Spleen (tissue), 11 donors: ENCODE measurements at regions not wholly inside any gene's neighbourhood (a gene's known extent, or its start where the extent isn't known, plus 50 kb on each side); places are given as distances from the start of the nearest gene placed in this dataset.
A peak's percentile ranks its signal among the peaks of the same experiment; 100 is the strongest.

Experiments
- DNase-seq: peaks from one replicate; pipeline ENCODE4 v3.0.0-alpha.2; 2020
- H3K27ac ChIP-seq, 8 donors: fragments of 200-600 bp; sonication (generic) in 7 of 8; 1 replicate in 4 of 8; 2 replicates in 4 of 8; pipeline versions ENCODE4 v1.5.0 to v1.8.0; 2016 to 2021; ENCODE audit warnings: inconsistent platforms in 4 of 8, mild to moderate bottlenecking in 4 of 8, moderate library complexity in 1 of 8
- H3K27me3 ChIP-seq, 7 donors: fragments of 200-600 bp; sonication (generic) in 6 of 7; replicated peaks in 1 of 7; 1 replicate in 4 of 7; 2 replicates in 3 of 7; pipeline versions ENCODE4 v1.5.0 to v1.8.0; 2016 to 2021; ENCODE audit warnings: inconsistent platforms in 3 of 7, mild to moderate bottlenecking in 1 of 7
- H3K36me3 ChIP-seq, 6 donors: fragments of 200-600 bp; sonication (generic) in 5 of 6; 1 replicate in 4 of 6; 2 replicates in 2 of 6; pipeline versions ENCODE4 v1.5.0 to v1.8.0; 2016 to 2021; ENCODE audit warnings: inconsistent platforms in 2 of 6
- H3K4me1 ChIP-seq, 6 donors: fragments of 200-600 bp; sonication (generic) in 5 of 6; 1 replicate in 3 of 6; 2 replicates in 3 of 6; pipeline versions ENCODE4 v1.5.0 to v1.8.0; 2016 to 2021; ENCODE audit warnings: inconsistent platforms in 3 of 6
- H3K4me3 ChIP-seq, 8 donors: fragments of 200-600 bp; sonication (generic) in 7 of 8; 1 replicate in 4 of 8; 2 replicates in 4 of 8; pipeline versions ENCODE4 v1.5.0 to v1.8.0; 2016 to 2021; ENCODE audit warnings: inconsistent platforms in 4 of 8, mild to moderate bottlenecking in 4 of 8, moderate library complexity in 2 of 8
- H3K9me3 ChIP-seq, 8 donors: fragments of 200-600 bp; sonication (generic) in 7 of 8; 1 replicate in 4 of 8; 2 replicates in 4 of 8; pipeline versions ENCODE4 v1.5.0 to v1.8.0; 2016 to 2021; ENCODE audit warnings: inconsistent platforms in 4 of 8
- CTCF ChIP-seq, 11 experiments: fragments of 200-600 bp in 7 of 11; fragments of 450-650 bp in 4 of 11; sonication (generic) in 4 of 11; IDR thresholded peaks in 8 of 11; conservative IDR thresholded peaks in 3 of 11; 1 replicate in 7 of 11; 2 replicates in 4 of 11; pipeline versions ENCODE4 v1.4.0 to v1.8.0; 2016 to 2021; ENCODE audit warnings: antibody characterized with exemption in 11 of 11, inconsistent platforms in 4 of 11, mild to moderate bottlenecking in 1 of 11
- POLR2A ChIP-seq, 3 donors: fragments of 450-650 bp; IDR thresholded peaks; one replicate each; pipeline ENCODE4 v1.5.1; 2017; ENCODE audit warnings: antibody characterized with exemption in 3 of 3, mild to moderate bottlenecking in 1 of 3
- POLR2AphosphoS5 ChIP-seq, 3 donors: sonication (generic); formaldehyde crosslinking; IDR thresholded peaks; one replicate each; pipeline ENCODE4 v1.5.1; 2017; ENCODE audit warnings: antibody characterized with exemption in 3 of 3
- WGBS, 5 donors: extraction: QIAGEN DNeasy Blood & Tissue Kit in 3 of 5; methylation state at CpG; one replicate each; pipeline versions ENCODE4 v1.1.5 to v1.1.7; 2013 to 2018; 5-methylcytosine and 5-hydroxymethylcytosine counted together
- intact Hi-C: fragments of 100-400 bp; cut with DNase I; formaldehyde crosslinking; loops from one replicate; pipeline ENCODE4 v1.15.0; 2023; ENCODE audit warnings: low total_unique reads
- donor health status: healthy with polysubstance abuse.
- donor health status: DM: no; HTN: no; CAD: no; lungs with moderate emphysema.
- donor health status: DM: no; HTN: no; CAD: no.
- donor health status: Bipolar disorder and iron deficiency.
- donor health status: healthy.
- donor health status: DM: no; HTN: no; CAD: no.
- donor health status: DM: yes; HTN: yes; CAD: no.

DNA sequence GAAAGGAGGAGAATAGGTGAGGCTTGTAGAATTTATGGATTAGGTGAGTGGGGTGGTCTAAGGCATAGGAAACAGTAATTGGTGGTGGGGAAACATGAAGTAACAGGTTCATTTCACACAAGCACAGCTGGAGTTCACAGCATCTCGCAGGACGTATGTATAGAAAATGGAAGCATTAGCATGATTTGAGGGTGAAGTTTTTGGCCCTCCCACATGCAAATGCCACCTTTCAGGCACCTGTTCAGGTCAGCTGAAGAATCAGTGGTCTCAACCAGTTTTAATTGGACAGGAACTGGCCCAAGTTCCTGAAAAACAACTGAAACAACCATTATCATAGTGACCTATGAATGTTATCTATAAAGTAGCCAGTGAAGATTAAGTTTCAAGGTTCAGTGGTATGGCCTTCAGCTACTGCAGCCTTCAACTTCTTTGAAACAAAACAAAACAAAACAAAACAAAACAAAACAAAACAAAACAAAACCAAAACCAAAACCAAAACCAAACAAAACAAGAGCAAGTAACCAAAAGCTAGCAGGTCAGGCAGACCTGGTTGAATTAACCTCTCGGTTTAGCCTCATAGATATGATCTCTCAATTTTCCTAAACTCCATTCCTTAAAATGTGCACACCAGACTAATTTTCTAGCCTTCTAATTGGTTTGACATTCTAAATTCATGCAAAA is 102.1 kb upstream of the SPHKAP start:
- WGBS, 5 donors, result 64 to 86% (median 74%) methylated on average over 3 of the region's 3 CpGs
- Histone ChIP-seq H3K4me1 (peaks cover 0 to 3% (median 0%) of the 10 kb centered on the region in 6 donors), H3K4me3 (no peak overlapping the region), H3K36me3 (no peaks in the 10 kb centered on the region), H3K9me3 (no peaks in the 10 kb centered on the region), H3K27ac (peak overlapping the region in 3 of 8 donors; percentile 24 to 37 (median 34)), H3K27me3 (no peaks in the 10 kb centered on the region)
- TF ChIP-seq POLR2AphosphoS5 (IDR thresholded peaks at IDR 0.05) (no peak), CTCF (IDR thresholded peaks at IDR 0.05 in 8 of 11, conservative IDR thresholded peaks at IDR 0.05 in 3 of 11) (no peak), POLR2A (IDR thresholded peaks at IDR 0.05) (no peak)
- DNase-seq, result no peak
- intact Hi-C loops, result no loop called here

- Histone ChIP-seq H3K9me3 (no peaks in the 10 kb centered on the region), H3K27me3 (no peaks in the 10 kb centered on the region), H3K4me3 (no peak overlapping the region), H3K27ac (no peak overlapping the region), H3K4me1 (peaks cover 0 to 3% (median 0%) of the 10 kb centered on the region in 6 donors), H3K36me3 (no peaks in the 10 kb centered on the region)
- 71 to 87% (median 80%) methylated on average over 2 of the region's 2 CpGs for WGBS, 5 donors
- TF ChIP-seq CTCF (IDR thresholded peaks at IDR 0.05 in 8 of 11, conservative IDR thresholded peaks at IDR 0.05 in 3 of 11), result no peak
- no peak for TF ChIP-seq POLR2A (IDR thresholded peaks at IDR 0.05)
- TF ChIP-seq POLR2AphosphoS5 (IDR thresholded peaks at IDR 0.05), result no peak
- DNase-seq, result no peak
- intact Hi-C loops, result no loop called here
Observed at GRCh38 chr2:228282376-228282775, 100.9 kb upstream of the SPHKAP start.

DNA sequence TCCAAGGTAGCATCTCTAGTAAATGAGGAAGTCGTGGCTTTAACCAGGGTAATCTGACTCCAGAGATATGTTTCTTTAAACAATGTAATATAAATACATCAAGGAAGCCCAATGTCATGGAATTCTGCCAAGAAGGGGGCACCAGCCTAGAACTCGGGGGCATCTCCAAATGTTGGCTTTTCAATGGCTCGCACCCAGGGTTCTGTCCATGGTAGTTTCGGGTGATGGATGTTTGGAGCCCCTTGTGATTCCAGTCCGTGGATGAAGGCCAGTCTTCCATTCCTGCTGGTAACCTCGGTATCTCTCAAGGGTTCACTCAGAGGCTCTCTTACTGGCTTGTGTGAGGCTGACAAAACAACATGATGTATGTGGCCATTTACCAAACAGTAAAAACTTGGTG is 91.7 kb upstream of the SPHKAP start:
- H3K27ac ChIP-seq, result no peak overlapping the region
- H3K9me3 ChIP-seq, result peaks cover 0 to 3% (median 0%) of the 10 kb centered on the region in 8 donors
- H3K4me3 ChIP-seq, result no peak overlapping the region
- no peak for DNase-seq
- WGBS, 5 donors, result 70 to 82% (median 73%) methylated on average over 6 of the region's 6 CpGs
- no peaks in the 10 kb centered on the region for H3K36me3 ChIP-seq
- no peaks in the 10 kb centered on the region for H3K27me3 ChIP-seq
- intact Hi-C loops, result no loop called here
- no peak for TF ChIP-seq POLR2A (IDR thresholded peaks at IDR 0.05)
- no peak for TF ChIP-seq CTCF (IDR thresholded peaks at IDR 0.05 in 8 of 11, conservative IDR thresholded peaks at IDR 0.05 in 3 of 11)
- no peak for TF ChIP-seq POLR2AphosphoS5 (IDR thresholded peaks at IDR 0.05)
- no peaks in the 10 kb centered on the region for H3K4me1 ChIP-seq

- Histone ChIP-seq H3K9me3 (peaks cover 0 to 3% (median 0%) of the 10 kb centered on the region in 8 donors), H3K4me3 (no peak overlapping the region), H3K27me3 (no peaks in the 10 kb centered on the region), H3K36me3 (no peaks in the 10 kb centered on the region), H3K27ac (no peak overlapping the region), H3K4me1 (no peaks in the 10 kb centered on the region)
- 60 to 77% (median 67%) methylated on average over 2 of the region's 2 CpGs for WGBS, 5 donors
- TF ChIP-seq CTCF (IDR thresholded peaks at IDR 0.05 in 8 of 11, conservative IDR thresholded peaks at IDR 0.05 in 3 of 11) (no peak), POLR2AphosphoS5 (IDR thresholded peaks at IDR 0.05) (no peak), POLR2A (IDR thresholded peaks at IDR 0.05) (no peak)
- no peak for DNase-seq
- intact Hi-C loops, result no loop called here
Observed at GRCh38 chr2:228269351-228269750, 87.9 kb upstream of the SPHKAP start.
